Ishikawa (cell line): ENCODE measurements at regions not wholly inside any gene's neighbourhood (a gene's known extent, or its start where the extent isn't known, plus 50 kb on each side); places are given as distances from the start of the nearest gene placed in this dataset.

ENCODE experiments used
- CEBPB ChIP-seq: IDR thresholded peaks from 2 replicates; pipeline ENCODE4 v1.6.1; 2012
- CREB1 ChIP-seq: IDR thresholded peaks from 2 replicates; pipeline ENCODE4 v1.6.1; 2012; ENCODE audit warnings: low read depth
- EGR1 ChIP-seq: IDR thresholded peaks from 2 replicates; pipeline ENCODE4 v1.6.1; 2012
- EP300 ChIP-seq: IDR thresholded peaks from 2 replicates; pipeline ENCODE4 v1.6.1; 2012; ENCODE audit warnings: borderline replicate concordance
- FOXM1 ChIP-seq: IDR thresholded peaks from 2 replicates; pipeline ENCODE4 v1.6.1; 2012; ENCODE audit warnings: low read depth, borderline replicate concordance
- NFIC ChIP-seq: IDR thresholded peaks from 2 replicates; pipeline ENCODE4 v1.6.1; 2012
- RAD21 ChIP-seq: IDR thresholded peaks from 2 replicates; pipeline ENCODE4 v1.6.1; 2012; ENCODE audit warnings: low read depth
- TAF1 ChIP-seq: IDR thresholded peaks from 2 replicates; pipeline ENCODE4 v1.6.1; 2012; ENCODE audit warnings: low read depth, mild to moderate bottlenecking
- TCF12 ChIP-seq: IDR thresholded peaks from 2 replicates; pipeline ENCODE4 v1.6.1; 2012; ENCODE audit warnings: low read depth
- TEAD4 ChIP-seq: IDR thresholded peaks from 2 replicates; pipeline ENCODE4 v1.6.1; 2012
- YY1 ChIP-seq: IDR thresholded peaks from 2 replicates; pipeline ENCODE4 v1.6.1; 2012; ENCODE audit warnings: low read depth
- ZBTB7A ChIP-seq: IDR thresholded peaks from 2 replicates; pipeline ENCODE4 v1.6.1; 2012; ENCODE audit warnings: low read depth
- TF ChIP-seq, protein P1 (sequence below): IDR thresholded peaks from 2 replicates; pipeline ENCODE4 v1.6.1; 2012
- TF ChIP-seq, protein P2 (sequence below): IDR thresholded peaks from 2 replicates; pipeline ENCODE4 v1.6.1; 2012; ENCODE audit warnings: low read depth, mild to moderate bottlenecking
- TF ChIP-seq, protein P3 (sequence below): IDR thresholded peaks from 2 replicates; pipeline ENCODE4 v1.6.1; 2012

- TF ChIP-seq, protein P1, sequence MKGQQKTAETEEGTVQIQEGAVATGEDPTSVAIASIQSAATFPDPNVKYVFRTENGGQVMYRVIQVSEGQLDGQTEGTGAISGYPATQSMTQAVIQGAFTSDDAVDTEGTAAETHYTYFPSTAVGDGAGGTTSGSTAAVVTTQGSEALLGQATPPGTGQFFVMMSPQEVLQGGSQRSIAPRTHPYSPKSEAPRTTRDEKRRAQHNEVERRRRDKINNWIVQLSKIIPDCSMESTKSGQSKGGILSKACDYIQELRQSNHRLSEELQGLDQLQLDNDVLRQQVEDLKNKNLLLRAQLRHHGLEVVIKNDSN, result no peak
- TF ChIP-seq, protein P2, sequence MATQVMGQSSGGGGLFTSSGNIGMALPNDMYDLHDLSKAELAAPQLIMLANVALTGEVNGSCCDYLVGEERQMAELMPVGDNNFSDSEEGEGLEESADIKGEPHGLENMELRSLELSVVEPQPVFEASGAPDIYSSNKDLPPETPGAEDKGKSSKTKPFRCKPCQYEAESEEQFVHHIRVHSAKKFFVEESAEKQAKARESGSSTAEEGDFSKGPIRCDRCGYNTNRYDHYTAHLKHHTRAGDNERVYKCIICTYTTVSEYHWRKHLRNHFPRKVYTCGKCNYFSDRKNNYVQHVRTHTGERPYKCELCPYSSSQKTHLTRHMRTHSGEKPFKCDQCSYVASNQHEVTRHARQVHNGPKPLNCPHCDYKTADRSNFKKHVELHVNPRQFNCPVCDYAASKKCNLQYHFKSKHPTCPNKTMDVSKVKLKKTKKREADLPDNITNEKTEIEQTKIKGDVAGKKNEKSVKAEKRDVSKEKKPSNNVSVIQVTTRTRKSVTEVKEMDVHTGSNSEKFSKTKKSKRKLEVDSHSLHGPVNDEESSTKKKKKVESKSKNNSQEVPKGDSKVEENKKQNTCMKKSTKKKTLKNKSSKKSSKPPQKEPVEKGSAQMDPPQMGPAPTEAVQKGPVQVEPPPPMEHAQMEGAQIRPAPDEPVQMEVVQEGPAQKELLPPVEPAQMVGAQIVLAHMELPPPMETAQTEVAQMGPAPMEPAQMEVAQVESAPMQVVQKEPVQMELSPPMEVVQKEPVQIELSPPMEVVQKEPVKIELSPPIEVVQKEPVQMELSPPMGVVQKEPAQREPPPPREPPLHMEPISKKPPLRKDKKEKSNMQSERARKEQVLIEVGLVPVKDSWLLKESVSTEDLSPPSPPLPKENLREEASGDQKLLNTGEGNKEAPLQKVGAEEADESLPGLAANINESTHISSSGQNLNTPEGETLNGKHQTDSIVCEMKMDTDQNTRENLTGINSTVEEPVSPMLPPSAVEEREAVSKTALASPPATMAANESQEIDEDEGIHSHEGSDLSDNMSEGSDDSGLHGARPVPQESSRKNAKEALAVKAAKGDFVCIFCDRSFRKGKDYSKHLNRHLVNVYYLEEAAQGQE, result no peak
- TF ChIP-seq NFIC, result no peak
- TF ChIP-seq TAF1, result no peak
- no peak for TF ChIP-seq ZBTB7A
- TF ChIP-seq TEAD4, result no peak
- TF ChIP-seq CREB1, result no peak
These were observed 118.9 kb downstream of the RDH14 start for GRCh38 chr2:18441583-18441982.

- TF ChIP-seq EGR1, result no peak
- TF ChIP-seq ZBTB7A, result no peak
- no peak for TF ChIP-seq NFIC
- no peak for TF ChIP-seq CEBPB
- no peak for TF ChIP-seq TEAD4
- TF ChIP-seq YY1, result no peak
- no peak for TF ChIP-seq EP300
- TF ChIP-seq, protein P3, sequence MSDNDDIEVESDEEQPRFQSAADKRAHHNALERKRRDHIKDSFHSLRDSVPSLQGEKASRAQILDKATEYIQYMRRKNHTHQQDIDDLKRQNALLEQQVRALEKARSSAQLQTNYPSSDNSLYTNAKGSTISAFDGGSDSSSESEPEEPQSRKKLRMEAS, result no peak
- TF ChIP-seq, protein P2, result no peak
- no peak for TF ChIP-seq RAD21
These were observed 119.7 kb downstream of the RDH14 start for GRCh38 chr2:18440777-18441176.

DNA sequence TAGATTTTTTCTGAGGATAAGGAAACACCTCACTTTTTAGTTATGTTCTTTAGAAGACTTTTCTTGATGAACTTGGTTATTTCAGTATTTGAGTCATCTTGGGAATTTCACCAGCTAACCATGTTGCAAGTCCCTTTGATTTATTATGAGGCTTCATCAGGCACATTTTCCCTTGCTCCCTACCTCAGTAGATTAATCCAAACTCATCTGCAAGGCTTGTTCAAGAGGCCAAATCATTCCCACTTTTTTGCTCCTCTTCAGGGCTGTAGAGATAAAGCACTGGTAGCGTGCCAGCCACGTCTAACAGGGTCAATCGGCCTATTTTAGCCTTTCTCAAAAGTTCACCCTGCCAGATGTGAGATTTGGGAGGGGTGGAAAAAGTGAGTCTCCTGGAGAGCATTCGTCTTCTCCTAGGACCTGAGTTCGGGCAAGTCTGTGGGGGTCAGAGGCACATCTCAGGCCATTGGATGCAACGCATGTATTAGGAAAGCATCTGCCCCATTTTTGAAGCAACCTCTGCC lies 120.3 kb downstream of the RDH14 start:
- no peak for TF ChIP-seq CEBPB
- TF ChIP-seq ZBTB7A, result no peak
- no peak for TF ChIP-seq RAD21
- TF ChIP-seq TEAD4, result no peak
- no peak for TF ChIP-seq NFIC
- TF ChIP-seq TAF1, result no peak

- TF ChIP-seq ZBTB7A, result no peak
- TF ChIP-seq, protein P2, result no peak
These were observed 120.7 kb downstream of the RDH14 start for GRCh38 chr2:18439716-18440115.

- TF ChIP-seq RAD21, result no peak
- no peak for TF ChIP-seq EP300
- no peak for TF ChIP-seq TCF12
- TF ChIP-seq, protein P1, result no peak
- no peak for TF ChIP-seq CREB1
- TF ChIP-seq, protein P3, result no peak
- TF ChIP-seq CEBPB, result no peak
- no peak for TF ChIP-seq TEAD4
- no peak for TF ChIP-seq TAF1
These were observed 122.5 kb downstream of the RDH14 start for GRCh38 chr2:18437909-18438308.

DNA sequence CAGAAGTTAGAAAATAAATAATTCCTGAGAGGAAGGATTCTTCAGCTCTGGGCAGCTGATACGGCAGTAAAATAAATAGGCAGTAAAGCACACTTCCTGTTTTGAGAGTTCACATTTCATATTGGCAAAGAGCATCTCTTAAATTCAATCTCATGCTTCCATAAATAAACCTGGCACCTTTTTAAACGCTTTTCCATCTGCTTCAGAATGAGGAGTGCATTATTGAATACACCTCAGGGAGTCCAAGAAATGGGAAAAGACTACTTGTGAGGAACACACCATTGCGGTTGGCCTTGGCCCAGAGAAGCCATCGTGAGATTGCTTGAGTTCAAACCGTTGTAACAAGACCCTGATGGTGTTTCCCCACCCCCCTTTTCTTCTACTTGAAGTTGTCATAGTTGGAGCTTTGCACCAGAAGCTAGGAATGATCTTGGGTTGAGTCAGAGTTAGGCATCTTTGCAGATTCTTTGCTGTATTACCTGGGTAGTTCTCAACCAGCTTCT lies 123.9 kb downstream of the RDH14 start:
- TF ChIP-seq ZBTB7A (no peak), YY1 (no peak), TCF12 (no peak), EP300 (no peak), EGR1 (no peak), FOXM1 (no peak), RAD21 (no peak), CEBPB (no peak), TAF1 (no peak), CREB1 (no peak), TEAD4 (no peak), NFIC (no peak)
- TF ChIP-seq, protein P2, result no peak
- TF ChIP-seq, protein P1, result no peak
- TF ChIP-seq, protein P3, result no peak
